HL-60 (cell line): ENCODE measurements at regions not wholly inside any gene's neighbourhood (a gene's known extent, or its start where the extent isn't known, plus 50 kb on each side); places are given as distances from the start of the nearest gene placed in this dataset.

ENCODE experiments used
- CTCF ChIP-seq: IDR thresholded peaks from one replicate; pipeline ENCODE4 v1.5.1; 2011; ENCODE audit warnings: low read length, control low read depth, inconsistent platforms; ENCODE audit not compliant: insufficient read depth
- POLR2AphosphoS5 ChIP-seq: IDR thresholded peaks from 2 replicates; pipeline ENCODE4 v1.6.1; 2012; ENCODE audit warnings: low read depth

GRCh38 chr7:18399436-18400235 lies 95.9 kb upstream of the HDAC9 start:
- TF ChIP-seq CTCF = no peak
- TF ChIP-seq POLR2AphosphoS5 = no peak
